ENCODE measurements at regions not wholly inside any gene's neighbourhood (a gene's known extent, or its start where the extent isn't known, plus 50 kb on each side); places are given as distances from the start of the nearest gene placed in this dataset.

GRCh38 chr12:47378907-47379306, 299.1 kb upstream of the AMIGO2 start:
- no peak for DNase-seq (ENCODE audit: low read depth)
- TF ChIP-seq, protein P1, sequence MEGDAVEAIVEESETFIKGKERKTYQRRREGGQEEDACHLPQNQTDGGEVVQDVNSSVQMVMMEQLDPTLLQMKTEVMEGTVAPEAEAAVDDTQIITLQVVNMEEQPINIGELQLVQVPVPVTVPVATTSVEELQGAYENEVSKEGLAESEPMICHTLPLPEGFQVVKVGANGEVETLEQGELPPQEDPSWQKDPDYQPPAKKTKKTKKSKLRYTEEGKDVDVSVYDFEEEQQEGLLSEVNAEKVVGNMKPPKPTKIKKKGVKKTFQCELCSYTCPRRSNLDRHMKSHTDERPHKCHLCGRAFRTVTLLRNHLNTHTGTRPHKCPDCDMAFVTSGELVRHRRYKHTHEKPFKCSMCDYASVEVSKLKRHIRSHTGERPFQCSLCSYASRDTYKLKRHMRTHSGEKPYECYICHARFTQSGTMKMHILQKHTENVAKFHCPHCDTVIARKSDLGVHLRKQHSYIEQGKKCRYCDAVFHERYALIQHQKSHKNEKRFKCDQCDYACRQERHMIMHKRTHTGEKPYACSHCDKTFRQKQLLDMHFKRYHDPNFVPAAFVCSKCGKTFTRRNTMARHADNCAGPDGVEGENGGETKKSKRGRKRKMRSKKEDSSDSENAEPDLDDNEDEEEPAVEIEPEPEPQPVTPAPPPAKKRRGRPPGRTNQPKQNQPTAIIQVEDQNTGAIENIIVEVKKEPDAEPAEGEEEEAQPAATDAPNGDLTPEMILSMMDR (conservative IDR thresholded peaks at IDR 0.05; ENCODE audit: low read depth, low read length): no peak

GRCh38 chr12:47378222-47378582, 298.4 kb upstream of the AMIGO2 start:
- TF ChIP-seq, protein P1 (conservative IDR thresholded peaks at IDR 0.05; ENCODE audit: low read depth, low read length): no peak
- DNase-seq (ENCODE audit: low read depth): peak; percentile 68
- no peak overlapping the region for H3K4me3 ChIP-seq (ENCODE audit: low read depth, low read length)

More at GRCh38 chr12:47378907-47379306, 299.1 kb upstream of the AMIGO2 start:
- no peak overlapping the region for H3K4me3 ChIP-seq (ENCODE audit: low read depth, low read length)

- no peak overlapping the region for H3K4me3 ChIP-seq (ENCODE audit: low read depth, low read length)
- peak; percentile 99 for DNase-seq (ENCODE audit: low read depth)
- TF ChIP-seq, protein P1 (conservative IDR thresholded peaks at IDR 0.05; ENCODE audit: low read depth, low read length): peak; percentile 3
These were observed 297.9 kb upstream of the AMIGO2 start for GRCh38 chr12:47377414-47378221.

DNA sequence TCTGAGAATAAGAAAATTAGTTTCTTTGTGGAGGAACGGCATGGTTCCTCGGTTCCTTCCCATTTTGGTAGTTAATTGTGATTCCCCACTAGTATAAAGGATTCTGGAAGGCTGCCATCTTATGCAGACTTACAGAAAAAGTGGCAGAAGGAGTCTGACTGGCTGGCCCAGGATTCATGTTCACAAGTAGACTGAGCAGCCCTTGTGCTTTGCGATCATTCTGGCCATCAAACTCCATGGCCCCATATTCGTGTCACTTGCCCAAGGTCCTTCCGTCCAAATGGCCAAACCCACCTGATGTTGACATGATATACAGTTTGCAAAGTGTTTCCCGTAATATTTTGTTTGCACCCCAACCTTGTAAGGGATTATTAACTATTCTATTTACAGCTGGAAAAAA, 297.2 kb upstream of the AMIGO2 start:
- TF ChIP-seq, protein P1 (conservative IDR thresholded peaks at IDR 0.05; ENCODE audit: low read depth, low read length): no peak
- no peak overlapping the region for H3K4me3 ChIP-seq (ENCODE audit: low read depth, low read length)
- peak; percentile 52 for DNase-seq (ENCODE audit: low read depth)

DNA sequence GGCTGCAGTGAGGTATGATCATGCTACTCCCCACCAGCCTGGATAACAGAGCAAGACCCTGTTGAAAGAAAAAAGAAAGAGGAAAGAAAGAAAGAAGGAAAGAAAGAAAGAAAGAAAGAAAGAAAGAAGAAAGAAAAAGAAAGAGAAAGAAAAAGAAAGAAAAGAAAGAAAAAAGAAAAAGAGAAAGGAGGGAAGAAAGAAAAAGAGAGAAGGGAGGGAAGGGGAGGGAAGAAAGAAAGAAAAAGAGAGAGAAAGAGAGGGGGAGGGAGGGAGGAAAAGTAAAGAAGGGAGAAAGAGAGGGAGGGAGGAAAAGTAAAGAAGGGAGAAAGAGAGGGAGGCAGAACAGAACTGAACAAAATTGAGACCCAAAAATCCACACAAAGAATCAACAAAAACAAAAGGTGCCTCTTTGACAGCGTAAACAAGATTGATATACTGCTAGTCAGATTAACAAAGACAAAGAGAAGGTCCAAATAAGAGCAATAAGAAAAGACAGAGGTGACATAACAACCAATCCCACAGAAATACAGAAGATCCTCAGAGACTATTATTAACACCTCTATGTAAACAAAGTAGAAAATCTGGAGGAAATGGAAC, 293.9 kb upstream of the AMIGO2 start:
- no peak for DNase-seq (ENCODE audit: low read depth)
- no peak overlapping the region for H3K4me3 ChIP-seq (ENCODE audit: low read depth, low read length)
- TF ChIP-seq, protein P1 (conservative IDR thresholded peaks at IDR 0.05; ENCODE audit: low read depth, low read length): no peak

- TF ChIP-seq, protein P1 (conservative IDR thresholded peaks at IDR 0.05; ENCODE audit: low read depth, low read length): no peak
These were observed 290.7 kb upstream of the AMIGO2 start for GRCh38 chr12:47370421-47370820.

More at GRCh38 chr12:47370421-47370820, 290.7 kb upstream of the AMIGO2 start:
- no peak for DNase-seq (ENCODE audit: low read depth)
- H3K4me3 ChIP-seq (ENCODE audit: low read depth, low read length): no peak overlapping the region

Measured in choroid plexus epithelial cell (primary cell).